ENCODE measurements at regions not wholly inside any gene's neighbourhood (a gene's known extent, or its start where the extent isn't known, plus 50 kb on each side); places are given as distances from the start of the nearest gene placed in this dataset.

DNA sequence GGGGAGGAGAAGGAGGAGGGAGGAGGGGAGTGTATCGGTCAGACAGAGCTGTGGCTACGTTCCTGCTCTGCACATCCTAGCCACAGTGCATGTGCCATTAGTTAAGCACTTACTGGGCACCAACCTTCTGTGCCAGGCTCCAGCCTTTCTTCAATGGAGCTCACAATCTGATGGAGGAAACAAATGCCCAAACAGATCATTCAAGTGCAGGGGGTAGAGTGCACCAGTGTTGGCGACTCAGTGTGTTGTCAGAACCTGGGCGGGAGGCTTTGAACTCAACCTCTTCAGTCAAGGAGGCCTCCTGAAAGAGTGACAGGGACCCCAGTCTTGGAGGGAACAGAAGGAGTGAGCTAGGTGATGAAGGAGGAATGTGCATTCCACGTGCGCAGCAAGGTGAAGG, 51.9 kb upstream of the SHB start:
- no peaks in the 10 kb centered on the region for H3K36me3 ChIP-seq (ENCODE audit: insufficient read depth, insufficient read length, low read length)
- no peak for TF ChIP-seq YY1 (IDR thresholded peaks at IDR 0.05; ENCODE audit: insufficient read depth, insufficient read length)
- no peak for TF ChIP-seq ZNF274 (IDR thresholded peaks at IDR 0.05; ENCODE audit: low read depth, low read length)
- TF ChIP-seq SUZ12 (IDR thresholded peaks at IDR 0.05; ENCODE audit: extremely low read depth, insufficient read depth, insufficient read length) = no peak

DNA sequence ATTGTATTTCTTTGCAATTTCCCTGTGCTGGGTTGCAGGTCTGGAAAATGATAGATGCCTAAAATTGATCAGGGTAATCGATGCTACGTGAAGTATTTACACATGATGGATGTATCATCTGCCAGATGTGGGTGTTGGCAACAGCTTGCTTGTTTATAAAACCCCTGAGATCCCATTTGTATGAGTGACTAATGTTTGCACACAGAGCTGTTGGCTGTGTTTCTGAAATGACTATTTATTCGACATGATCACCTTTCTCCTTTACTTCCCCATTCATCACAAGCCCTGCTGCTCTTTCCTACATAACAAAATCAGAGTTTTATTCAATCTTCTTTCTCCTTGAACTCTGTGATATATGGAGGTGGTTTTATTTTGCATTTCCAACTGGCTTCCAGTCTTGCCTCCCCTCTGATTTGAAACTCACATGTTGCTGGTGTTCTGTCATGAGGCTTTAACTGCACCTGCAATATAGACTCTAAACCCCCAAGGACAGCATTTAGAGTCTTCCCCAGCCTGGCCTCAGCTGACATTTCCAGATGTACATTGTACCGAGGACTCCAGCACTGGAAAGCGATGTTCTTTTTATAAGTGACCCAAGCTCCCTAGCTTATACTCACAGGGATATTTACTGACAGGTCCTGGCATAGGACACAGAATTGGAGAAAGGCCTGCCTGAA, 50.7 kb upstream of the SHB start:
- H3K9me3 ChIP-seq (ENCODE audit: insufficient read depth, low read length) = no peaks in the 10 kb centered on the region
- no peaks in the 10 kb centered on the region for H3K36me3 ChIP-seq (ENCODE audit: insufficient read depth, insufficient read length, low read length)
- no peak overlapping the region for H3K4me3 ChIP-seq (ENCODE audit: insufficient read length, low read depth)
- DNase-seq (ENCODE audit: low read depth, low spot score) = no peak
- no peak overlapping the region for H3K9ac ChIP-seq (ENCODE audit: insufficient read length, low read depth)
- no peaks in the 10 kb centered on the region for H3K4me1 ChIP-seq (ENCODE audit: insufficient read depth, insufficient read length)
- peaks cover under 1% of the 10 kb centered on the region for H3K27me3 ChIP-seq (ENCODE audit: insufficient read depth, insufficient read length)
- TF ChIP-seq YY1 (IDR thresholded peaks at IDR 0.05; ENCODE audit: insufficient read depth, insufficient read length) (no peak), ZNF274 (IDR thresholded peaks at IDR 0.05; ENCODE audit: low read depth, low read length) (no peak), SUZ12 (IDR thresholded peaks at IDR 0.05; ENCODE audit: extremely low read depth, insufficient read depth, insufficient read length) (no peak)

More for the DNA sequence above, 51.9 kb upstream of the SHB start:
- Histone ChIP-seq H3K4me3 (ENCODE audit: insufficient read length, low read depth) (no peak overlapping the region), H3K4me1 (ENCODE audit: insufficient read depth, insufficient read length) (no peaks in the 10 kb centered on the region), H3K9me3 (ENCODE audit: insufficient read depth, low read length) (no peaks in the 10 kb centered on the region), H3K27me3 (ENCODE audit: insufficient read depth, insufficient read length) (peaks cover 13% of the 10 kb centered on the region), H3K9ac (ENCODE audit: insufficient read length, low read depth) (no peak overlapping the region)
- DNase-seq (ENCODE audit: low read depth, low spot score) = no peak

GRCh38 chr9:38118862-38119438, 49.9 kb upstream of the SHB start:
- Histone ChIP-seq H3K4me1 (ENCODE audit: insufficient read depth, insufficient read length) (no peaks in the 10 kb centered on the region), H3K9me3 (ENCODE audit: insufficient read depth, low read length) (no peaks in the 10 kb centered on the region), H3K36me3 (ENCODE audit: insufficient read depth, insufficient read length, low read length) (no peaks in the 10 kb centered on the region), H3K4me3 (ENCODE audit: insufficient read length, low read depth) (no peak overlapping the region), H3K9ac (ENCODE audit: insufficient read length, low read depth) (no peak overlapping the region), H3K27me3 (ENCODE audit: insufficient read depth, insufficient read length) (no peaks in the 10 kb centered on the region)
- TF ChIP-seq ZNF274 (IDR thresholded peaks at IDR 0.05; ENCODE audit: low read depth, low read length) (no peak), SUZ12 (IDR thresholded peaks at IDR 0.05; ENCODE audit: extremely low read depth, insufficient read depth, insufficient read length) (no peak), YY1 (IDR thresholded peaks at IDR 0.05; ENCODE audit: insufficient read depth, insufficient read length) (no peak)
- DNase-seq (ENCODE audit: low read depth, low spot score) = no peak
